CD1c-positive myeloid dendritic cell (primary cell): ENCODE measurements at regions not wholly inside any gene's neighbourhood (a gene's known extent, or its start where the extent isn't known, plus 50 kb on each side); places are given as distances from the start of the nearest gene placed in this dataset.
"Not testable (repeated sequence)": the region's sequence is repeated elsewhere in the genome, so short reads cannot be mapped to it uniquely, and the experiment has no call there.

ENCODE experiments used
- DNase-seq: peaks from one replicate; pipeline ENCODE4 v3.0.0-alpha.2; 2016; ENCODE audit errors: extremely low spot score

GRCh38 chr12:84148335-84148734 is 764.3 kb downstream of the SLC6A15 start:
- DNase-seq: no peak

GRCh38 chr12:84136862-84137367 is 775.7 kb downstream of the SLC6A15 start:
- DNase-seq: no peak

GRCh38 chr12:84135586-84136279 is 776.9 kb downstream of the SLC6A15 start:
- DNase-seq: no peak

GRCh38 chr12:84134797-84135366 is 777.7 kb downstream of the SLC6A15 start:
- no peak for DNase-seq

GRCh38 chr12:84131076-84131475 is 781.5 kb downstream of the SLC6A15 start:
- DNase-seq: no peak

- DNase-seq: no peak
These were observed 784.2 kb downstream of the SLC6A15 start for GRCh38 chr12:84128117-84128991.

- no peak for DNase-seq
These were observed 788.4 kb downstream of the SLC6A15 start for GRCh38 chr12:84124211-84124610.

GRCh38 chr12:84117190-84117589 is 795.4 kb downstream of the SLC6A15 start:
- DNase-seq: no peak

- no peak for DNase-seq
These were observed 798.9 kb downstream of the SLC6A15 start for GRCh38 chr12:84113666-84114065.

GRCh38 chr12:84103886-84104285 is 808.7 kb downstream of the SLC6A15 start:
- not testable (repeated sequence) for DNase-seq

GRCh38 chr12:84101963-84102362 is 810.6 kb downstream of the SLC6A15 start:
- not testable (repeated sequence) for DNase-seq

GRCh38 chr12:84099591-84099990 is 813.0 kb downstream of the SLC6A15 start:
- not testable (repeated sequence) for DNase-seq

- DNase-seq: no peak
These were observed 820.9 kb downstream of the SLC6A15 start for GRCh38 chr12:84091651-84092050.

- no peak for DNase-seq
These were observed 823.2 kb downstream of the SLC6A15 start for GRCh38 chr12:84089356-84089755.

- DNase-seq: no peak
These were observed 827.6 kb downstream of the SLC6A15 start for GRCh38 chr12:84085046-84085445.

- DNase-seq: no peak
These were observed 833.0 kb downstream of the SLC6A15 start for GRCh38 chr12:84079626-84080025.

- no peak for DNase-seq
These were observed 834.9 kb downstream of the SLC6A15 start for GRCh38 chr12:84077679-84078078.

- no peak for DNase-seq
These were observed 836.6 kb downstream of the SLC6A15 start for GRCh38 chr12:84075991-84076390.

- DNase-seq: no peak
These were observed 839.2 kb downstream of the SLC6A15 start for GRCh38 chr12:84073401-84073800.

- DNase-seq: no peak
These were observed 839.6 kb downstream of the SLC6A15 start for GRCh38 chr12:84072961-84073360.

- no peak for DNase-seq
These were observed 842.3 kb downstream of the SLC6A15 start for GRCh38 chr12:84070292-84070691.

GRCh38 chr12:84069699-84070098 is 842.9 kb downstream of the SLC6A15 start:
- no peak for DNase-seq
